A673 (cell line): ENCODE measurements at regions not wholly inside any gene's neighbourhood (a gene's known extent, or its start where the extent isn't known, plus 50 kb on each side); places are given as distances from the start of the nearest gene placed in this dataset.

Experiments
- BruUV-seq: library from RNA; stranded (reverse); fragments of 400-500 nt; replicated peaks from 2 replicates; lab custom pipeline; 2021; lab: Mats Ljungman, UMichigan
- CTCF ChIA-PET: fragments of 300-600 bp; sonication (Branson Sonifier 250); formaldehyde crosslinking; loops from one replicate; lab custom pipeline; 2022; ENCODE audit warnings: antibody characterized with exemption; lab: Charles Lee
- POLR2A ChIA-PET: fragments of 300-600 bp; sonication (Branson Sonifier 250); formaldehyde crosslinking; loops from one replicate; lab custom pipeline; 2022; ENCODE audit warnings: antibody characterized with exemption; ENCODE audit not compliant: low non-redundant PET; lab: Charles Lee
- DNase-seq: peaks from one replicate; pipeline ENCODE4 v3.0.0-alpha.2; 2015; ENCODE audit warnings: low spot score
- H3K27ac ChIP-seq: fragments of 200-600 bp; sonication (generic); 2 replicates; pipeline ENCODE4 v1.5.1; 2016; ENCODE audit warnings: mixed run types, low read depth, mild to moderate bottlenecking, mixed read lengths, antibody characterized with exemption, low read length; ENCODE audit not compliant: poor library complexity, severe bottlenecking
- H3K27me3 ChIP-seq: fragments of 200-600 bp; sonication (generic); replicated peaks from 2 replicates; pipeline ENCODE4 v1.6.1; 2017; ENCODE audit warnings: mixed run types, low read depth, mild to moderate bottlenecking, mixed read lengths, antibody characterized with exemption, low read length; ENCODE audit not compliant: insufficient read depth, poor library complexity
- H3K36me3 ChIP-seq: fragments of 200-600 bp; sonication (generic); 2 replicates; pipeline ENCODE4 v1.6.1; 2016; ENCODE audit warnings: mixed run types, mild to moderate bottlenecking, mixed read lengths, antibody characterized with exemption, low read length; ENCODE audit not compliant: insufficient read depth, poor library complexity, severe bottlenecking
- H3K4me1 ChIP-seq: fragments of 200-600 bp; sonication (generic); 2 replicates; pipeline ENCODE4 v1.6.1; 2017; ENCODE audit warnings: mixed run types, mild to moderate bottlenecking, mixed read lengths, antibody characterized with exemption, low read length; ENCODE audit not compliant: insufficient read depth, poor library complexity, severe bottlenecking
- H3K4me3 ChIP-seq: fragments of 200-600 bp; sonication (generic); 2 replicates; pipeline ENCODE4 v1.5.1; 2016; ENCODE audit warnings: low read depth, mixed run types, mild to moderate bottlenecking, mixed read lengths, low read length; ENCODE audit not compliant: poor library complexity, severe bottlenecking
- H3K9me3 ChIP-seq: fragments of 200-600 bp; sonication (generic); 2 replicates; pipeline ENCODE4 v1.6.1; 2016; ENCODE audit warnings: mixed run types, low read depth, mild to moderate bottlenecking, mixed read lengths, antibody characterized with exemption, low read length; ENCODE audit not compliant: poor library complexity, severe bottlenecking
- EZH2 ChIP-seq: fragments of 200-600 bp; sonication (generic); IDR thresholded peaks from 2 replicates; pipeline ENCODE4 v1.6.1; 2017; ENCODE audit warnings: borderline replicate concordance, low read depth, mild to moderate bottlenecking, mixed read lengths, antibody characterized with exemption, low read length; ENCODE audit not compliant: poor library complexity, severe bottlenecking
- intact Hi-C: fragments of 100-400 bp; cut with micrococcal nuclease; formaldehyde crosslinking; loops from one replicate; pipeline ENCODE4 v1.10.0; 2022; ENCODE audit not compliant: unreplicated experiment
- TF ChIP-seq, protein P1 (sequence below): fragments of 300-800, 200-600 bp; sonication (generic); conservative IDR thresholded peaks from 2 replicates; pipeline ENCODE4 v1.5.1; 2017; ENCODE audit warnings: low read depth, mild to moderate bottlenecking, antibody characterized with exemption, low read length, moderate library complexity, mixed read lengths

DNA sequence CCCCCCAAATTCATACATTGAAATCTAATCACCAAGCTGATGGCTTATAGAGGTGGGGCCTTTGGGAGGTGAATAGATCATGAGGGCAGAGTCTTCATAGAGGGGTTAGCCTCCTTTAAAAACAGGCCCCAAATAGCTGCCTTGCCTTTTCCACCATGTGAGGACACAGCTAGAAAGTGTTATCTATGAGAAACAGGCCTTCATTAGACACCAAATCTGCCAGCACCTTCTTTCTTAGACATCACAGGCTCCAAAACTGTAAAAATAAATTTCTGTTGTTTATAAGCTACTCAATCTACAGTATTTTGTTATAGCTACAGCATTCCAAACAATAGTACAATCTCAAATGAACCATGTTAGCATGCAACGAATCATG is 459.3 kb upstream of the GCFC2 start:
- ChIA-PET CTCF (no interaction called here), POLR2A (no interaction called here)
- Histone ChIP-seq H3K9me3 (no peaks in the 10 kb centered on the region), H3K36me3 (no peaks in the 10 kb centered on the region), H3K27ac (no peak overlapping the region), H3K27me3 (no peaks in the 10 kb centered on the region), H3K4me3 (no peak overlapping the region), H3K4me1 (no peaks in the 10 kb centered on the region)
- DNase-seq, result no peak
- no TSS peak for BruUV-seq
- intact Hi-C loops, result no loop called here
- TF ChIP-seq EZH2, result no peak
- TF ChIP-seq, protein P1, sequence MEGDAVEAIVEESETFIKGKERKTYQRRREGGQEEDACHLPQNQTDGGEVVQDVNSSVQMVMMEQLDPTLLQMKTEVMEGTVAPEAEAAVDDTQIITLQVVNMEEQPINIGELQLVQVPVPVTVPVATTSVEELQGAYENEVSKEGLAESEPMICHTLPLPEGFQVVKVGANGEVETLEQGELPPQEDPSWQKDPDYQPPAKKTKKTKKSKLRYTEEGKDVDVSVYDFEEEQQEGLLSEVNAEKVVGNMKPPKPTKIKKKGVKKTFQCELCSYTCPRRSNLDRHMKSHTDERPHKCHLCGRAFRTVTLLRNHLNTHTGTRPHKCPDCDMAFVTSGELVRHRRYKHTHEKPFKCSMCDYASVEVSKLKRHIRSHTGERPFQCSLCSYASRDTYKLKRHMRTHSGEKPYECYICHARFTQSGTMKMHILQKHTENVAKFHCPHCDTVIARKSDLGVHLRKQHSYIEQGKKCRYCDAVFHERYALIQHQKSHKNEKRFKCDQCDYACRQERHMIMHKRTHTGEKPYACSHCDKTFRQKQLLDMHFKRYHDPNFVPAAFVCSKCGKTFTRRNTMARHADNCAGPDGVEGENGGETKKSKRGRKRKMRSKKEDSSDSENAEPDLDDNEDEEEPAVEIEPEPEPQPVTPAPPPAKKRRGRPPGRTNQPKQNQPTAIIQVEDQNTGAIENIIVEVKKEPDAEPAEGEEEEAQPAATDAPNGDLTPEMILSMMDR, result no peak

DNA sequence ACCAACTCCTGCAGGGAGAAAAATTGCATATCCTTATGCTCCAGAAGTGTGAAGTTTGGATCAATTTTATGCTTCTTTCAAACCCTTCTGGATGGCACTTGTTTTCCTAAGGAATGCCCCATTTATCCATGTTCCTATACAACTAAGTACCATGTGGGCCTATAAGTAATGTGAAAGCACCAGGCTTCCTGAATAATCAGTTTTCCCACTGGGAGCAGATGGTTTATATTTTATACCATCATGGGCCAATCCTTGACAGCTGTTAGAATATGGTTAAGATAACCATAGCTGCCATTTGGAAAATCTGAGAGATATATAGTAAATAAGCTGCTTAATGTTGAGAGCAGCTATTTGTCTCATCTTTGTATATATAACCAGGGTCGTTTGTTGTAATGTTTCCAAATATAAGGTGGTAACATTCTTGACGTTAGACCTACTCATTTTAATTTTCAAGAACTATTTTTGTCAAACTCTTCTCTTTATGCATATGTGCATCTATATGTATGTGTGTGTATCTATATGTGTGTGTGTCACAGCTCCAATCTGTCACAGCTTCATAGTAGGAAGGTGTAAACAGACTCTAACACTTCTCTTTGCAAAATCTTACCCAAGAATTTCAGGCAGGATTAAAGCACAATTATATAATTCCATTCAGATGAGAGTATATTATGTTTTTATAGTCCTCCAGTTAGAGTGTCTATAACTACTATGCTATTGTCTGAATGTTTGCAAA is 458.7 kb upstream of the GCFC2 start:
- no TSS peak for BruUV-seq
- Histone ChIP-seq H3K9me3 (no peaks in the 10 kb centered on the region), H3K36me3 (no peaks in the 10 kb centered on the region), H3K4me3 (no peak overlapping the region), H3K4me1 (no peaks in the 10 kb centered on the region), H3K27ac (no peak overlapping the region), H3K27me3 (no peaks in the 10 kb centered on the region)
- DNase-seq, result no peak
- TF ChIP-seq EZH2, result no peak
- TF ChIP-seq, protein P1, result no peak
- intact Hi-C loops, result no loop called here
- POLR2A ChIA-PET, result no interaction called here
- CTCF ChIA-PET, result no interaction called here

DNA sequence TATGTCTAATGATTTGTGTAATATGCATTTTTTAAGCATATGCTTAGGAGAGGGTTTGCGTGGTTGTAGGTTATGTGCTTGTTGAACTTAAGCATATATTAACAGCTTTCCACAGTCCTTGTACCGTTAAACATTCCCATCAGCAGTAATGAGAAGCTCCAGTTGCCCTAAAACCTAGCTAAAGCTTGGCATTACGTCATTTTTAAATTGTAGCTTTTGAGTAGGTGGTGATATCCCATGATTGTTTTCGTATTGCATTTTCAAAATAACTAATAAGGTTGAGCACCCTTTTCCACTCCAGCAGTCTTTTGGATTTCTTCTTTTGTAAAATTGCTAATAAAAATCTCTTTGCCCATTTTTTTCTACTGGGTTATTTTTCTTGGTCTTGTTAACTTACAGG is 453.1 kb upstream of the GCFC2 start:
- H3K27me3 ChIP-seq, result no peaks in the 10 kb centered on the region
- no peaks in the 10 kb centered on the region for H3K9me3 ChIP-seq
- no peak for DNase-seq
- CTCF ChIA-PET, result no interaction called here
- H3K36me3 ChIP-seq, result no peaks in the 10 kb centered on the region
- no peak overlapping the region for H3K4me3 ChIP-seq
- POLR2A ChIA-PET, result no interaction called here
- TF ChIP-seq, protein P1, result no peak
- no peak for TF ChIP-seq EZH2
- intact Hi-C loops, result no loop called here
- H3K4me1 ChIP-seq, result no peaks in the 10 kb centered on the region
- no peak overlapping the region for H3K27ac ChIP-seq
- no TSS peak for BruUV-seq
